Sigmoid colon (tissue), 4 donors: ENCODE measurements at regions not wholly inside any gene's neighbourhood (a gene's known extent, or its start where the extent isn't known, plus 50 kb on each side); places are given as distances from the start of the nearest gene placed in this dataset.

Experiments
- CTCF ChIP-seq, 4 experiments: fragments of 450-650 bp in 3 of 4; fragments of 200-600 bp in 1 of 4; IDR thresholded peaks; one replicate each; pipeline ENCODE4 v1.5.1; 2016 to 2019; ENCODE audit warnings: antibody characterized with exemption in 4 of 4, mild to moderate bottlenecking in 3 of 4, moderate library complexity in 2 of 4
- EP300 ChIP-seq, 4 donors: sonication (generic); formaldehyde crosslinking; IDR thresholded peaks; one replicate each; pipeline ENCODE4 v1.6.1; 2017; ENCODE audit warnings: antibody characterized with exemption in 4 of 4
- POLR2A ChIP-seq, 2 donors: fragments of 450-650 bp; IDR thresholded peaks; one replicate each; pipeline ENCODE4 v1.6.1; 2016; ENCODE audit warnings: antibody characterized with exemption in 2 of 2, mild to moderate bottlenecking in 2 of 2, moderate library complexity in 2 of 2
- POLR2AphosphoS5 ChIP-seq, 4 donors: sonication (generic); formaldehyde crosslinking; IDR thresholded peaks; one replicate each; pipeline ENCODE4 v1.6.1; 2017; ENCODE audit warnings: antibody characterized with exemption in 4 of 4

DNA sequence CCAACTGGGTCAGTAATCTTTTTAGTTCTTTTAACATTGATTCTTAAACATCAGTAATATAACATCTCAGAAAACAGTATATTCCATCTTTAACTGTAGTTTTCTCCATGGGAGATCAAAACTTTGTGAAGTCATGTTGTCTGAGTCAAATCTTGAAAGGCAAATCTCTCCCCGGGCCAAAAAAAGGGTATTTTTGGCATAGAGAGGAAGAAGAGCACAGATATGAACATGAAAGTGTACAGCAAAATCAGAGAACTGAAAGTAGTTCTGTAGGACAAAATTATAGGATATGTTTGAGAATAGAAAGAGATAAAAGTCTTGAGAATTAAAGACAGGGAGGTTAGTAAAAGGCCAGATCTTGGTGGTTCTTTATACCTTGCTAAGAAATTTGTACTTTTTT is 176.4 kb upstream of the GYPA start:
- TF ChIP-seq POLR2A (IDR thresholded peaks at IDR 0.05) (no peak), EP300 (IDR thresholded peaks at IDR 0.05) (no peak), POLR2AphosphoS5 (IDR thresholded peaks at IDR 0.05) (no peak), CTCF (IDR thresholded peaks at IDR 0.05) (no peak)
